Neural progenitor cell (in vitro differentiated cells): ENCODE measurements at regions not wholly inside any gene's neighbourhood (a gene's known extent, or its start where the extent isn't known, plus 50 kb on each side); places are given as distances from the start of the nearest gene placed in this dataset.

Experiments
- DNase-seq: peaks from one replicate; pipeline ENCODE4 v3.0.0-alpha.2; 2016; ENCODE audit warnings: low spot score
- H2AFZ ChIP-seq: fragments of 200-600 bp; sonication (generic); replicated peaks from 2 replicates; pipeline ENCODE4 v1.6.1; 2016; ENCODE audit warnings: antibody characterized with exemption
- H3F3A ChIP-seq: fragments of 200-600 bp; sonication (generic); 2 replicates; pipeline ENCODE4 v1.6.1; 2016; ENCODE audit warnings: antibody characterized with exemption, low read depth
- H3K27ac ChIP-seq: fragments of 200-600 bp; sonication (generic); 2 replicates; pipeline ENCODE4 v1.5.1; 2016; ENCODE audit warnings: mild to moderate bottlenecking
- H3K27me3 ChIP-seq: fragments of 200-600 bp; sonication (generic); 2 replicates; pipeline ENCODE4 v1.6.1; 2016; ENCODE audit warnings: mild to moderate bottlenecking, moderate library complexity
- H3K36me3 ChIP-seq: fragments of 200-600 bp; sonication (generic); 2 replicates; pipeline ENCODE4 v1.5.1; 2016
- H3K4me1 ChIP-seq: fragments of 200-600 bp; sonication (generic); 2 replicates; pipeline ENCODE4 v1.6.1; 2016; ENCODE audit warnings: mixed run types
- H3K4me2 ChIP-seq: fragments of 200-600 bp; sonication (generic); 2 replicates; pipeline ENCODE4 v1.6.1; 2016
- H3K4me3 ChIP-seq: fragments of 200-600 bp; sonication (generic); 2 replicates; pipeline ENCODE4 v1.5.1; 2016
- H3K79me2 ChIP-seq: fragments of 200-600 bp; sonication (generic); 2 replicates; pipeline ENCODE4 v1.6.1; 2016; ENCODE audit warnings: low read depth
- H3K9ac ChIP-seq: fragments of 200-600 bp; sonication (generic); 2 replicates; pipeline ENCODE4 v1.6.1; 2016
- H3K9me3 ChIP-seq: fragments of 200-600 bp; sonication (generic); 2 replicates; pipeline ENCODE4 v1.5.1; 2016; ENCODE audit warnings: low read depth
- H4K20me1 ChIP-seq: fragments of 200-600 bp; sonication (generic); 2 replicates; pipeline ENCODE4 v1.6.1; 2016; ENCODE audit warnings: low read depth
- H3K27ac Mint-ChIP-seq: 3 replicates; pipeline ENCODE4 v1.8.0; 2021; ENCODE audit warnings: mixed read lengths
- H3K27me3 Mint-ChIP-seq: 2 replicates; pipeline ENCODE4 v1.8.0; 2022; ENCODE audit warnings: low read depth, mild to moderate bottlenecking, inconsistent platforms, moderate library complexity, mixed read lengths; ENCODE audit not compliant: insufficient read depth
- H3K36me3 Mint-ChIP-seq: 3 replicates; pipeline ENCODE4 v1.8.0; 2021; ENCODE audit warnings: mixed read lengths
- H3K4me1 Mint-ChIP-seq: 3 replicates; pipeline ENCODE4 v1.8.0; 2021; ENCODE audit warnings: mixed read lengths
- H3K4me3 Mint-ChIP-seq: 3 replicates; pipeline ENCODE4 v1.8.0; 2021; ENCODE audit warnings: mild to moderate bottlenecking, moderate library complexity, mixed read lengths
- H3K9me3 Mint-ChIP-seq: 3 replicates; pipeline ENCODE4 v1.8.0; 2020; ENCODE audit warnings: mixed read lengths
- EZH2 ChIP-seq: fragments of 200-600 bp; sonication (generic); IDR thresholded peaks from 2 replicates; pipeline ENCODE4 v1.6.1; 2017; ENCODE audit warnings: antibody characterized with exemption, mild to moderate bottlenecking, moderate library complexity
- EZH2phosphoT487 ChIP-seq: fragments of 200-600 bp; sonication (generic); IDR thresholded peaks from 2 replicates; pipeline ENCODE4 v1.6.1; 2017; ENCODE audit warnings: antibody characterized with exemption
- TF ChIP-seq, protein P1 (sequence below): fragments of 200-600 bp; sonication (generic); IDR thresholded peaks from 2 replicates; pipeline ENCODE4 v1.5.1; 2017; ENCODE audit warnings: antibody characterized with exemption, mild to moderate bottlenecking

- Mint-ChIP-seq H3K9me3 (no peaks in the 10 kb centered on the region), H3K27ac (no peak overlapping the region), H3K4me1 (peaks cover 5% of the 10 kb centered on the region), H3K27me3 (no peaks in the 10 kb centered on the region), H3K4me3 (no peak overlapping the region), H3K36me3 (no peaks in the 10 kb centered on the region)
- Histone ChIP-seq H3K36me3 (no peaks in the 10 kb centered on the region), H3K4me3 (no peak overlapping the region), H3F3A (peaks cover 20% of the 10 kb centered on the region), H3K9me3 (no peaks in the 10 kb centered on the region), H2AFZ (no peak overlapping the region), H3K79me2 (no peaks in the 10 kb centered on the region), H3K4me1 (peaks cover 7% of the 10 kb centered on the region), H3K9ac (no peak overlapping the region), H3K27ac (no peak overlapping the region), H3K27me3 (no peaks in the 10 kb centered on the region), H3K4me2 (no peak overlapping the region), H4K20me1 (no peaks in the 10 kb centered on the region)
- DNase-seq: no peak
- TF ChIP-seq EZH2 (no peak), EZH2phosphoT487 (no peak)
- TF ChIP-seq, protein P1, sequence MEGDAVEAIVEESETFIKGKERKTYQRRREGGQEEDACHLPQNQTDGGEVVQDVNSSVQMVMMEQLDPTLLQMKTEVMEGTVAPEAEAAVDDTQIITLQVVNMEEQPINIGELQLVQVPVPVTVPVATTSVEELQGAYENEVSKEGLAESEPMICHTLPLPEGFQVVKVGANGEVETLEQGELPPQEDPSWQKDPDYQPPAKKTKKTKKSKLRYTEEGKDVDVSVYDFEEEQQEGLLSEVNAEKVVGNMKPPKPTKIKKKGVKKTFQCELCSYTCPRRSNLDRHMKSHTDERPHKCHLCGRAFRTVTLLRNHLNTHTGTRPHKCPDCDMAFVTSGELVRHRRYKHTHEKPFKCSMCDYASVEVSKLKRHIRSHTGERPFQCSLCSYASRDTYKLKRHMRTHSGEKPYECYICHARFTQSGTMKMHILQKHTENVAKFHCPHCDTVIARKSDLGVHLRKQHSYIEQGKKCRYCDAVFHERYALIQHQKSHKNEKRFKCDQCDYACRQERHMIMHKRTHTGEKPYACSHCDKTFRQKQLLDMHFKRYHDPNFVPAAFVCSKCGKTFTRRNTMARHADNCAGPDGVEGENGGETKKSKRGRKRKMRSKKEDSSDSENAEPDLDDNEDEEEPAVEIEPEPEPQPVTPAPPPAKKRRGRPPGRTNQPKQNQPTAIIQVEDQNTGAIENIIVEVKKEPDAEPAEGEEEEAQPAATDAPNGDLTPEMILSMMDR: no peak
These were observed 470.4 kb upstream of the ROBO1 start for GRCh38 chr3:80238152-80238551.

GRCh38 chr3:80234706-80235105 lies 466.9 kb upstream of the ROBO1 start:
- Histone ChIP-seq H3F3A (peaks cover 20% of the 10 kb centered on the region), H3K36me3 (no peaks in the 10 kb centered on the region), H3K27me3 (no peaks in the 10 kb centered on the region), H3K9ac (no peak overlapping the region), H3K9me3 (no peaks in the 10 kb centered on the region), H3K27ac (no peak overlapping the region), H4K20me1 (no peaks in the 10 kb centered on the region), H3K4me3 (no peak overlapping the region), H3K4me1 (peaks cover 7% of the 10 kb centered on the region), H2AFZ (no peak overlapping the region), H3K4me2 (no peak overlapping the region), H3K79me2 (no peaks in the 10 kb centered on the region)
- no peaks in the 10 kb centered on the region for H3K36me3 Mint-ChIP-seq
- H3K4me1 Mint-ChIP-seq: peaks cover 12% of the 10 kb centered on the region
- H3K27ac Mint-ChIP-seq: no peak overlapping the region
- TF ChIP-seq EZH2: no peak
- TF ChIP-seq EZH2phosphoT487: peak; percentile 45
- TF ChIP-seq, protein P1: no peak
- H3K27me3 Mint-ChIP-seq: no peaks in the 10 kb centered on the region
- H3K4me3 Mint-ChIP-seq: no peak overlapping the region
- no peaks in the 10 kb centered on the region for H3K9me3 Mint-ChIP-seq
- DNase-seq: peak; percentile 60

DNA sequence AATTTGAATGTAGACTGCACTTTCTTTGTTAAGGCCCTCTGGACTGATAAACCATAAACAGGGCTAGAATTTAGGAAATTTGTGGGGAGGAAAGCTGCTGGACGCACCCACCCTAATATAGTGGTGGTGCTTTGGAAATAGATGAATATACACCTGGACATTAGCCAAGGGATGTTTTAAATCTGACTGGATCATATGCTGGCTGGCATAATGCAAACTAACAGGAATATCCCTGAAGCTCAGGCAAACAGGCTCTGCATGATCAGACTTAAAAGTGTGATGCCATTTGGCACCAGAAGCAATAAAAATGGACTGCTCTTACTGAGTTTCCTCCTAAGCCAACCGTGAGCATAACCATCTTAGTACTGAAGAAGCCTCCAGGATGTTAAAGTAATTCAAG lies 465.8 kb upstream of the ROBO1 start:
- Histone ChIP-seq H3K9me3 (no peaks in the 10 kb centered on the region), H3K27ac (no peak overlapping the region), H3K4me3 (no peak overlapping the region), H3F3A (peaks cover 20% of the 10 kb centered on the region), H3K4me2 (no peak overlapping the region), H2AFZ (no peak overlapping the region), H3K36me3 (no peaks in the 10 kb centered on the region), H3K27me3 (no peaks in the 10 kb centered on the region), H3K4me1 (peaks cover 7% of the 10 kb centered on the region), H4K20me1 (no peaks in the 10 kb centered on the region), H3K79me2 (no peaks in the 10 kb centered on the region), H3K9ac (no peak overlapping the region)
- DNase-seq: no peak
- Mint-ChIP-seq H3K36me3 (no peaks in the 10 kb centered on the region), H3K4me1 (peaks cover 12% of the 10 kb centered on the region), H3K4me3 (no peak overlapping the region), H3K27ac (no peak overlapping the region), H3K9me3 (no peaks in the 10 kb centered on the region), H3K27me3 (no peaks in the 10 kb centered on the region)
- no peak for TF ChIP-seq EZH2phosphoT487
- TF ChIP-seq, protein P1: no peak
- no peak for TF ChIP-seq EZH2
